Neuronal stem cell (in vitro differentiated cells): ENCODE measurements at regions not wholly inside any gene's neighbourhood (a gene's known extent, or its start where the extent isn't known, plus 50 kb on each side); places are given as distances from the start of the nearest gene placed in this dataset.

Experiments used
- DNase-seq: peaks from one replicate; pipeline ENCODE4 v3.0.0-alpha.2; 2013; ENCODE audit warnings: low spot score
- H2AFZ ChIP-seq: one replicate; pipeline ENCODE4 v1.6.1; 2013; ENCODE audit warnings: mild to moderate bottlenecking, low read length, inconsistent platforms
- H2AK5ac ChIP-seq: 2 replicates; pipeline ENCODE4 v1.6.1; 2013; ENCODE audit warnings: low read depth, mild to moderate bottlenecking, inconsistent platforms, low read length, moderate library complexity, mixed read lengths
- H2BK120ac ChIP-seq: 2 replicates; pipeline ENCODE4 v1.6.1; 2013; ENCODE audit warnings: low read depth, mild to moderate bottlenecking, inconsistent platforms, low read length, moderate library complexity, mixed read lengths
- H2BK12ac ChIP-seq: one replicate; pipeline ENCODE4 v1.6.1; 2013; ENCODE audit warnings: low read length, inconsistent platforms
- H2BK15ac ChIP-seq: 2 replicates; pipeline ENCODE4 v1.6.1; 2013; ENCODE audit warnings: mild to moderate bottlenecking, low read length, inconsistent platforms, mixed read lengths
- H2BK5ac ChIP-seq: one replicate; pipeline ENCODE4 v1.6.1; 2013; ENCODE audit warnings: inconsistent platforms, mild to moderate bottlenecking, low read length, moderate library complexity
- H3K14ac ChIP-seq: one replicate; pipeline ENCODE4 v1.6.1; 2013; ENCODE audit warnings: low read length, inconsistent platforms
- H3K18ac ChIP-seq: 2 replicates; pipeline ENCODE4 v1.6.1; 2013; ENCODE audit warnings: low read length, inconsistent platforms
- H3K23ac ChIP-seq: 2 replicates; pipeline ENCODE4 v1.6.1; 2013; ENCODE audit warnings: low read depth, mild to moderate bottlenecking, mixed read lengths, low read length, inconsistent platforms; ENCODE audit not compliant: poor library complexity
- H3K27ac ChIP-seq: replicated peaks from 3 replicates; pipeline ENCODE4 v1.5.1; 2013; ENCODE audit warnings: low read length, inconsistent platforms
- H3K27me3 ChIP-seq, 3 experiments: 2 replicates each; pipeline ENCODE4 v1.6.1; 2013; ENCODE audit warnings: low read length in 3 of 3, mild to moderate bottlenecking in 2 of 3, inconsistent platforms in 1 of 3, low read depth in 1 of 3, mixed read lengths in 1 of 3, moderate library complexity in 1 of 3; ENCODE audit not compliant: control insufficient read depth in 3 of 3, insufficient read depth in 3 of 3
- H3K36me3 ChIP-seq, 2 donors: replicated peaks in 1 of 2; 2 replicates each; pipeline ENCODE4 v1.6.1; 2013; ENCODE audit warnings: low read length in 2 of 2; ENCODE audit not compliant: control insufficient read depth in 2 of 2, insufficient read depth in 2 of 2
- H3K4ac ChIP-seq: 2 replicates; pipeline ENCODE4 v1.6.1; 2013; ENCODE audit warnings: inconsistent platforms, mild to moderate bottlenecking, low read length, moderate library complexity
- H3K4me1 ChIP-seq, 2 donors: 1 replicate in 1 of 2; 2 replicates in 1 of 2; pipeline ENCODE4 v1.6.1; 2013; ENCODE audit warnings: low read length in 2 of 2, low read depth in 1 of 2; ENCODE audit not compliant: control insufficient read depth in 2 of 2, insufficient read depth in 1 of 2
- H3K4me2 ChIP-seq: one replicate; pipeline ENCODE4 v1.6.1; 2013; ENCODE audit warnings: mild to moderate bottlenecking, low read length, inconsistent platforms; ENCODE audit not compliant: insufficient read depth, poor library complexity, severe bottlenecking
- H3K4me3 ChIP-seq, 2 donors: 2 replicates each; pipeline ENCODE4 v1.5.1; 2013; ENCODE audit warnings: low read length in 2 of 2, mild to moderate bottlenecking in 2 of 2, inconsistent platforms in 1 of 2, moderate library complexity in 1 of 2
- H3K79me1 ChIP-seq: one replicate; pipeline ENCODE4 v1.6.1; 2013; ENCODE audit warnings: low read depth, mild to moderate bottlenecking, inconsistent platforms, low read length, moderate library complexity
- H3K9ac ChIP-seq: one replicate; pipeline ENCODE4 v1.6.1; 2013; ENCODE audit warnings: mild to moderate bottlenecking, low read depth, low read length, inconsistent platforms; ENCODE audit not compliant: poor library complexity
- H3K9me3 ChIP-seq, 2 donors: replicated peaks in 1 of 2; 2 replicates each; pipeline versions ENCODE3 to v1.6.1; 2013; ENCODE audit warnings: low read length in 2 of 2, mild to moderate bottlenecking in 2 of 2, inconsistent platforms in 1 of 2, low read depth in 1 of 2, mixed read lengths in 1 of 2, moderate library complexity in 1 of 2; ENCODE audit not compliant: control insufficient read depth in 2 of 2, insufficient read depth in 1 of 2
- H4K8ac ChIP-seq: one replicate; pipeline ENCODE4 v1.6.1; 2013; ENCODE audit warnings: low read depth, mild to moderate bottlenecking, inconsistent platforms, low read length, moderate library complexity
- H4K91ac ChIP-seq: one replicate; pipeline ENCODE4 v1.6.1; 2013; ENCODE audit warnings: low read length, low read depth, mild to moderate bottlenecking, inconsistent platforms; ENCODE audit not compliant: poor library complexity
- WGBS, 2 donors: extraction: QIAGEN DNeasy Blood & Tissue Kit; methylation state at CpG; one replicate each; pipeline ENCODE4 v1.1.7; 2013; ENCODE audit warnings: missing lambda C conversion rate in 2 of 2, mixed read lengths in 1 of 2; ENCODE audit not compliant: insufficient read length in 2 of 2, insufficient replicate concordance in 1 of 2; ENCODE audit errors: extremely low coverage in 2 of 2; 5-methylcytosine and 5-hydroxymethylcytosine counted together

- no peak for DNase-seq
- Histone ChIP-seq H3K27ac (no peak overlapping the region), H3K36me3 (no peaks in the 10 kb centered on the region), H3K9ac (no peak overlapping the region), H3K79me1 (no peaks in the 10 kb centered on the region), H2AK5ac (no peak overlapping the region), H3K27me3 (no peaks in the 10 kb centered on the region), H2BK12ac (no peak overlapping the region), H3K23ac (no peak overlapping the region), H3K14ac (no peak overlapping the region), H3K9me3 (peaks cover 0 to 1% of the 10 kb centered on the region in 2 donors), H2AFZ (no peak overlapping the region), H2BK5ac (no peak overlapping the region), H3K4me1 (no peaks in the 10 kb centered on the region), H3K4me2 (no peak overlapping the region), H4K91ac (no peak overlapping the region), H2BK120ac (no peak overlapping the region), H3K4me3 (no peak overlapping the region), H4K8ac (no peak overlapping the region), H2BK15ac (no peak overlapping the region), H3K18ac (no peak overlapping the region), H3K4ac (no peak overlapping the region)
- no CpG with 5 or more reads among the region's 4 CpGs for WGBS, 2 donors
Observed at GRCh38 chr18:71784777-71785176, 759.4 kb downstream of the CBLN2 start.

DNA sequence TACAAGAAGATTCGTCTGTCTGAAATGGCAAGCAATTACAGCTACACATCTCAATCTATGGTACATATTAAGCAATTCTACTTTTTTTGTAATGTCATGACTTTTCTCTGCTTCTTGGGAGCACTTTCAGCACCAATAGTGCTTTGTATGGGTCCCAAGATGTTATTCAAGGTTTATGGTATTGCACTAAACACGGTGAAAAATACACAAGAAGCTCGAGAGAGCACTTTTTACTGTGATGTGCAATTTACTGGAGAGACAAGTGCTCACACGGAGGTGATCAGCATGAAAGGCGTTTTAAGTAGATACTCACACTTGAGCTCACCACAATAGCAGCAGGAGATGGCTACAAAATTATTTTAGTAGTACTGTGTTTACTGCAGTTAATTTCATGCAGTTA, 783.6 kb downstream of the CBLN2 start:
- Histone ChIP-seq H4K91ac (no peak overlapping the region), H2BK15ac (no peak overlapping the region), H3K27me3 (no peaks in the 10 kb centered on the region), H2BK5ac (no peak overlapping the region), H3K36me3 (no peaks in the 10 kb centered on the region), H3K4me3 (no peak overlapping the region), H3K23ac (no peak overlapping the region), H2BK120ac (no peak overlapping the region), H3K14ac (no peak overlapping the region), H3K9me3 (peaks cover 0 to 2% of the 10 kb centered on the region in 2 donors), H4K8ac (no peak overlapping the region), H2AFZ (no peak overlapping the region), H2BK12ac (no peak overlapping the region), H3K9ac (no peak overlapping the region), H3K4me2 (no peak overlapping the region), H3K4ac (no peak overlapping the region), H3K18ac (no peak overlapping the region), H3K4me1 (no peaks in the 10 kb centered on the region), H3K79me1 (no peaks in the 10 kb centered on the region), H2AK5ac (no peak overlapping the region), H3K27ac (no peak overlapping the region)
- no CpG with 5 or more reads among the region's 5 CpGs for WGBS, 2 donors
- no peak for DNase-seq

DNA sequence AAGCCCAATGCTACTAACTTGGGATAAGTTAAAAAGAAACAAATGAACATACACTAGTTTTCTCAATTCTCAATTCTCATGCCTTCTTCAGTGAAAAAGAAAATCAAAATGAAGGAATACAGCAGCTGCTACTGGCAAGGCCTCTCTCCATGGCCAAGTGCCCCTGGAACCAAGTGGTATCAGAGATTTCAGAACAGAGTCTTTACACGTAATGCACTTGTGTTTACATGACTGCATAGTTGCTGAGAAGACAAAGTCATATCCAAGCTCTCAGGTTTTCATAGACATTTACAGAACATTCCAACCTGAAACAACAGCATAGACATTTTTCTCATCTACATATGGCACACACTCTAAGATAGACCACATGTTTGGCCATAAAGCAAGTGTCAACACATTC, 789.9 kb downstream of the CBLN2 start:
- H2AFZ ChIP-seq: no peak overlapping the region
- H3K14ac ChIP-seq: no peak overlapping the region
- no peaks in the 10 kb centered on the region for H3K36me3 ChIP-seq
- H2BK12ac ChIP-seq: no peak overlapping the region
- no peak overlapping the region for H3K23ac ChIP-seq
- no peak overlapping the region for H4K8ac ChIP-seq
- H3K9ac ChIP-seq: no peak overlapping the region
- no peak overlapping the region for H3K4me3 ChIP-seq
- H4K91ac ChIP-seq: no peak overlapping the region
- WGBS, 2 donors: no CpG with 5 or more reads among the region's 1 CpG
- H3K9me3 ChIP-seq: no peaks in the 10 kb centered on the region
- H3K4me2 ChIP-seq: no peak overlapping the region
- no peak overlapping the region for H3K18ac ChIP-seq
- no peak for DNase-seq
- no peak overlapping the region for H3K4ac ChIP-seq
- H2AK5ac ChIP-seq: no peak overlapping the region
- H3K27ac ChIP-seq: no peak overlapping the region
- H2BK5ac ChIP-seq: no peak overlapping the region
- H3K79me1 ChIP-seq: no peaks in the 10 kb centered on the region
- no peak overlapping the region for H2BK120ac ChIP-seq
- no peaks in the 10 kb centered on the region for H3K27me3 ChIP-seq
- H2BK15ac ChIP-seq: no peak overlapping the region
- no peaks in the 10 kb centered on the region for H3K4me1 ChIP-seq

GRCh38 chr18:71743634-71744033, 800.5 kb downstream of the CBLN2 start:
- no peak overlapping the region for H2AK5ac ChIP-seq
- DNase-seq: no peak
- no peak overlapping the region for H2BK12ac ChIP-seq
- no peaks in the 10 kb centered on the region for H3K36me3 ChIP-seq
- no peaks in the 10 kb centered on the region for H3K79me1 ChIP-seq
- no peaks in the 10 kb centered on the region for H3K9me3 ChIP-seq
- no peak overlapping the region for H2BK15ac ChIP-seq
- H3K27ac ChIP-seq: no peak overlapping the region
- no peak overlapping the region for H3K9ac ChIP-seq
- no peak overlapping the region for H4K91ac ChIP-seq
- H4K8ac ChIP-seq: no peak overlapping the region
- H3K4me1 ChIP-seq: no peaks in the 10 kb centered on the region
- no peak overlapping the region for H3K23ac ChIP-seq
- no peak overlapping the region for H3K14ac ChIP-seq
- WGBS, 2 donors: no CpG with 5 or more reads among the region's 4 CpGs
- H3K27me3 ChIP-seq: no peaks in the 10 kb centered on the region
- H2BK120ac ChIP-seq: no peak overlapping the region
- no peak overlapping the region for H2BK5ac ChIP-seq
- H3K4me3 ChIP-seq: no peak overlapping the region
- H3K4ac ChIP-seq: no peak overlapping the region
- no peak overlapping the region for H2AFZ ChIP-seq
- no peak overlapping the region for H3K4me2 ChIP-seq
- H3K18ac ChIP-seq: no peak overlapping the region
